Fibroblast of lung (primary cell): ENCODE measurements at regions not wholly inside any gene's neighbourhood (a gene's known extent, or its start where the extent isn't known, plus 50 kb on each side); places are given as distances from the start of the nearest gene placed in this dataset.

Experiments used
- CTCF ChIP-seq, 2 donors: IDR thresholded peaks in 1 of 2; conservative IDR thresholded peaks in 1 of 2; 1 replicate in 1 of 2; 2 replicates in 1 of 2; pipeline ENCODE4 v1.5.1; 2011 to 2012; ENCODE audit warnings: low read length in 2 of 2, control low read depth in 1 of 2, inconsistent platforms in 1 of 2, low read depth in 1 of 2, mild to moderate bottlenecking in 1 of 2
- EZH2 ChIP-seq: IDR thresholded peaks from 2 replicates; pipeline ENCODE4 v1.5.1; 2012; ENCODE audit warnings: low read length, control low read depth, mild to moderate bottlenecking; ENCODE audit errors: missing control alignments

GRCh38 chr5:2486373-2486772 lies 265.1 kb downstream of the IRX2 start:
- TF ChIP-seq CTCF (conservative IDR thresholded peaks at IDR 0.05 in 1 of 2, IDR thresholded peaks at IDR 0.05 in 1 of 2; ENCODE audit: low read depth in 1 of 2, low read length in 2 of 2) (no peak), EZH2 (no peak)
